ENCODE measurements at regions not wholly inside any gene's neighbourhood (a gene's known extent, or its start where the extent isn't known, plus 50 kb on each side); places are given as distances from the start of the nearest gene placed in this dataset.

DNA sequence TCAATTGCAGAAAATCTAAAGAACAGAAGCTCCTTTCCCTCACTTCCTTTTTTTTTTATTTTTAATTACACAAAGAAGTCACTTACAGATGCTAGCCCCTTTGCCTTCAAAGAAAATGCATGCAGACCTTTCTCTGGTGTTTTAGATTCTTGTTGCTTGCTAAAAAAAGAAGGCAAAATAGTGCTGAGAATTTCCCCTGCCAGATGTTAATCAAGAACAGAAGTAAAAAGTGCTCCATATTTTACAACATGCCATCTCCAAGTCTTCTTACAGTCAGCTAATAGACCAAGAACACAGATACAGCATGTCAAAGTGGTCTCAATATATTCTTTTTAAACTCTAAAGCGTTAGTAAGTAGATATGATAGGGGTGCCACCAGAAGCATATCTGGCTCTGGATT is 142.8 kb upstream of the RGMB start:
- TF ChIP-seq, protein P1, sequence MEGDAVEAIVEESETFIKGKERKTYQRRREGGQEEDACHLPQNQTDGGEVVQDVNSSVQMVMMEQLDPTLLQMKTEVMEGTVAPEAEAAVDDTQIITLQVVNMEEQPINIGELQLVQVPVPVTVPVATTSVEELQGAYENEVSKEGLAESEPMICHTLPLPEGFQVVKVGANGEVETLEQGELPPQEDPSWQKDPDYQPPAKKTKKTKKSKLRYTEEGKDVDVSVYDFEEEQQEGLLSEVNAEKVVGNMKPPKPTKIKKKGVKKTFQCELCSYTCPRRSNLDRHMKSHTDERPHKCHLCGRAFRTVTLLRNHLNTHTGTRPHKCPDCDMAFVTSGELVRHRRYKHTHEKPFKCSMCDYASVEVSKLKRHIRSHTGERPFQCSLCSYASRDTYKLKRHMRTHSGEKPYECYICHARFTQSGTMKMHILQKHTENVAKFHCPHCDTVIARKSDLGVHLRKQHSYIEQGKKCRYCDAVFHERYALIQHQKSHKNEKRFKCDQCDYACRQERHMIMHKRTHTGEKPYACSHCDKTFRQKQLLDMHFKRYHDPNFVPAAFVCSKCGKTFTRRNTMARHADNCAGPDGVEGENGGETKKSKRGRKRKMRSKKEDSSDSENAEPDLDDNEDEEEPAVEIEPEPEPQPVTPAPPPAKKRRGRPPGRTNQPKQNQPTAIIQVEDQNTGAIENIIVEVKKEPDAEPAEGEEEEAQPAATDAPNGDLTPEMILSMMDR (IDR thresholded peaks at IDR 0.05) = no peak
- TF ChIP-seq EZH2 (IDR thresholded peaks at IDR 0.05; ENCODE audit: borderline replicate concordance, insufficient read depth, low read depth, low read length, poor library complexity, severe bottlenecking) = no peak
